Esophagus muscularis mucosa (tissue), 4 donors: ENCODE measurements at regions not wholly inside any gene's neighbourhood (a gene's known extent, or its start where the extent isn't known, plus 50 kb on each side); places are given as distances from the start of the nearest gene placed in this dataset.

Source experiments
- DNase-seq: peaks from one replicate; pipeline ENCODE4 v3.0.0-alpha.2; 2017; ENCODE audit errors: extremely low spot score
- H3K27ac ChIP-seq, 4 donors: fragments of 200-600 bp; sonication (generic); replicated peaks in 1 of 4; 1 replicate in 3 of 4; 2 replicates in 1 of 4; pipeline ENCODE4 v1.5.1; 2016 to 2019; ENCODE audit warnings: mild to moderate bottlenecking in 1 of 4
- H3K27me3 ChIP-seq, 4 donors: fragments of 200-600 bp; sonication (generic); one replicate each; pipeline versions ENCODE4 v1.5.1 to v1.6.0; 2016 to 2019
- H3K36me3 ChIP-seq, 4 donors: fragments of 200-600 bp; sonication (generic); one replicate each; pipeline ENCODE4 v1.5.1; 2016 to 2019
- H3K4me1 ChIP-seq, 4 donors: fragments of 200-600 bp; sonication (generic); one replicate each; pipeline ENCODE4 v1.5.1; 2016 to 2019
- H3K4me3 ChIP-seq, 4 donors: fragments of 200-600 bp; sonication (generic); 1 replicate in 2 of 4; 2 replicates in 2 of 4; pipeline ENCODE4 v1.5.1; 2016 to 2019; ENCODE audit warnings: mild to moderate bottlenecking in 4 of 4, moderate library complexity in 1 of 4
- H3K9me3 ChIP-seq, 4 donors: fragments of 200-600 bp; sonication (generic); 1 replicate in 3 of 4; 2 replicates in 1 of 4; pipeline ENCODE4 v1.5.1; 2016 to 2019
- CTCF ChIP-seq, 3 experiments: fragments of 200-600 bp in 2 of 3; fragments of 450-650 bp in 1 of 3; sonication (generic) in 2 of 3; IDR thresholded peaks; one replicate each; pipeline ENCODE4 v1.5.1; 2017 to 2019; ENCODE audit warnings: antibody characterized with exemption in 3 of 3, mild to moderate bottlenecking in 2 of 3, moderate library complexity in 1 of 3
- EP300 ChIP-seq: sonication (generic); formaldehyde crosslinking; IDR thresholded peaks from one replicate; pipeline ENCODE4 v1.6.1; 2017; ENCODE audit warnings: antibody characterized with exemption
- POLR2A ChIP-seq: fragments of 450-650 bp; IDR thresholded peaks from one replicate; pipeline ENCODE4 v1.6.1; 2017; ENCODE audit warnings: antibody characterized with exemption, moderate library complexity, mild to moderate bottlenecking, low read depth
- POLR2AphosphoS5 ChIP-seq, 2 donors: sonication (generic); formaldehyde crosslinking; IDR thresholded peaks; one replicate each; pipeline ENCODE4 v1.6.1; 2017; ENCODE audit warnings: antibody characterized with exemption in 2 of 2
- WGBS: methylation state at CpG from one replicate; pipeline ENCODE4 v1.1.5; 2018; 5-methylcytosine and 5-hydroxymethylcytosine counted together
- intact Hi-C: fragments of 100-400 bp; cut with DNase I; formaldehyde crosslinking; loops from one replicate; pipeline ENCODE4 v1.15.1; 2023

- Histone ChIP-seq H3K27me3 (no peaks in the 10 kb centered on the region), H3K4me1 (peaks cover 3 to 19% (median 18%) of the 10 kb centered on the region in 4 donors), H3K36me3 (no peaks in the 10 kb centered on the region), H3K27ac (no peak overlapping the region), H3K9me3 (no peaks in the 10 kb centered on the region), H3K4me3 (no peak overlapping the region)
- intact Hi-C loops, result no loop called here
- DNase-seq, result no peak
- no peak for TF ChIP-seq CTCF (IDR thresholded peaks at IDR 0.05)
- TF ChIP-seq POLR2A, result no peak
- TF ChIP-seq POLR2AphosphoS5 (IDR thresholded peaks at IDR 0.05), result no peak
- TF ChIP-seq EP300, result no peak
- WGBS, result 91% methylated on average over 2 of the region's 2 CpGs
These were observed 299.3 kb downstream of the ENC1 start for GRCh38 chr5:74341221-74341620.

DNA sequence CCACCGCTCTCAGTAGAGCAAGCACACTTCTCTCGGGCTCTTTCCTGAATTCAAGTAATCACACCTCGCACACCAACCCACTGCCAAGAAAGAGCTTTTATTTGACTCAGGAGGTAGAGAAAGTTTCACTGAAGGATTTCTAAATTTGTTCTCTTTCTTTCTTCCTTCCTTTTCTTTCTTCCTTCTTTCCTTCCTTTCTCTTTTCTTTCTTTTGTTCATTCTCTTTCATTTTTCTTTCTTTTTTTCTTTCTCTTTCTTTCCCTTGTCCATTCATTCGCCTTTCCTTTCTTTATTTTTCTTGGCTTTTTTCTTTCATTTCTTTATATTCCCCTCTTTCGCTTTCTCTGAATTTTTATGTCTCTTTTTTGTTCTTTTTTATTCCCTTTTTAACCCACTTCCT is 300.1 kb downstream of the ENC1 start:
- no peaks in the 10 kb centered on the region for H3K9me3 ChIP-seq
- DNase-seq, result no peak
- no peak overlapping the region for H3K4me3 ChIP-seq
- no peak overlapping the region for H3K27ac ChIP-seq
- H3K27me3 ChIP-seq, result no peaks in the 10 kb centered on the region
- 93% methylated on average over 5 of the region's 5 CpGs for WGBS
- no peaks in the 10 kb centered on the region for H3K36me3 ChIP-seq
- intact Hi-C loops, result no loop called here
- TF ChIP-seq EP300 (no peak), POLR2AphosphoS5 (IDR thresholded peaks at IDR 0.05) (no peak), POLR2A (no peak), CTCF (IDR thresholded peaks at IDR 0.05) (no peak)
- H3K4me1 ChIP-seq, result peaks cover 3 to 20% (median 18%) of the 10 kb centered on the region in 4 donors

DNA sequence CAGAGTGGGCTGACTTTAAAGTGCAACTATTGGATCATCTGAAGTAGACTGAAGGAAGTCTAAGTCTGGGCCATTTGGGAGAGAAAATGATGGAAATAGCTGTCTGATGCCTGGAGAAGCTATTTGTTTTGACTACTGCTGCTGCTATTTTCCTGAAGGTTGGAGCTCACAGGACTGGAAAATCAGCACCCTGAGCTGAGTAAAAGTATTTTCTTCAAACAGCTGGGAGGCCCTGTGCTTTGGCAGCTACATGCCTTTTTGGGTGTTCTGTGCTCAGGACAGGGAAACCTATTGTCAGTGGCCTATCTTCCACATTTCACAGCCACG is 302.6 kb downstream of the ENC1 start:
- Histone ChIP-seq H3K4me1 (peaks cover 3 to 20% (median 18%) of the 10 kb centered on the region in 4 donors), H3K36me3 (no peaks in the 10 kb centered on the region), H3K4me3 (no peak overlapping the region), H3K9me3 (no peaks in the 10 kb centered on the region), H3K27me3 (no peaks in the 10 kb centered on the region), H3K27ac (peak overlapping the region in 1 of 4 donors; percentile 15)
- no peak for DNase-seq
- intact Hi-C loops, result no loop called here
- WGBS, result 64% methylated on average over 1 of the region's 1 CpG
- TF ChIP-seq POLR2A, result no peak
- TF ChIP-seq CTCF (IDR thresholded peaks at IDR 0.05), result no peak
- no peak for TF ChIP-seq EP300

GRCh38 chr5:74337254-74337983 is 303.1 kb downstream of the ENC1 start:
- Histone ChIP-seq H3K27me3 (no peaks in the 10 kb centered on the region), H3K36me3 (no peaks in the 10 kb centered on the region), H3K27ac (peak overlapping the region in 3 of 4 donors; percentile 8 to 15 (median 13)), H3K4me1 (peaks cover 3 to 20% (median 18%) of the 10 kb centered on the region in 4 donors), H3K9me3 (no peaks in the 10 kb centered on the region), H3K4me3 (no peak overlapping the region)
- intact Hi-C loops, result no loop called here
- DNase-seq, result no peak
- 40% methylated on average over 9 of the region's 9 CpGs for WGBS
- TF ChIP-seq EP300 (no peak), CTCF (IDR thresholded peaks at IDR 0.05) (no peak), POLR2A (no peak), POLR2AphosphoS5 (IDR thresholded peaks at IDR 0.05) (no peak)

- no peak overlapping the region for H3K27ac ChIP-seq
- no peaks in the 10 kb centered on the region for H3K9me3 ChIP-seq
- TF ChIP-seq EP300 (no peak), CTCF (IDR thresholded peaks at IDR 0.05) (no peak), POLR2A (no peak), POLR2AphosphoS5 (IDR thresholded peaks at IDR 0.05) (no peak)
- H3K36me3 ChIP-seq, result no peaks in the 10 kb centered on the region
- DNase-seq, result no peak
- WGBS, result 77% methylated on average over 7 of the region's 7 CpGs
- no peaks in the 10 kb centered on the region for H3K27me3 ChIP-seq
- H3K4me3 ChIP-seq, result no peak overlapping the region
- H3K4me1 ChIP-seq, result peaks cover 3 to 20% (median 18%) of the 10 kb centered on the region in 4 donors
- intact Hi-C loops, result no loop called here
These were observed 304.2 kb downstream of the ENC1 start for GRCh38 chr5:74336297-74336696.
